Muscle of leg (tissue), 3 donors: ENCODE measurements at regions not wholly inside any gene's neighbourhood (a gene's known extent, or its start where the extent isn't known, plus 50 kb on each side); places are given as distances from the start of the nearest gene placed in this dataset.

ENCODE experiments used
- DNase-seq: peaks from one replicate; pipeline ENCODE4 v3.0.0; 2013
- H3K27ac ChIP-seq: one replicate; pipeline ENCODE4 v1.5.1; 2013; ENCODE audit warnings: mild to moderate bottlenecking, low read length, control low read depth
- H3K27me3 ChIP-seq: one replicate; pipeline ENCODE4 v1.6.1; 2013; ENCODE audit warnings: low read length; ENCODE audit not compliant: control insufficient read depth, insufficient read depth
- H3K36me3 ChIP-seq: one replicate; pipeline ENCODE4 v1.6.1; 2013; ENCODE audit warnings: low read length; ENCODE audit not compliant: control insufficient read depth, insufficient read depth
- H3K4me1 ChIP-seq: one replicate; pipeline ENCODE4 v1.6.1; 2013; ENCODE audit warnings: low read length; ENCODE audit not compliant: control insufficient read depth, insufficient read depth
- H3K4me3 ChIP-seq: one replicate; pipeline ENCODE4 v1.5.1; 2013; ENCODE audit warnings: low read length, control low read depth
- H3K9me3 ChIP-seq: replicated peaks from 2 replicates; pipeline ENCODE4 v1.6.1; 2013; ENCODE audit warnings: low read depth, low read length; ENCODE audit not compliant: control insufficient read depth
- WGBS: methylation state at CpG from one replicate; pipeline ENCODE4 v1.1.5; 2013; ENCODE audit warnings: missing lambda C conversion rate; ENCODE audit not compliant: insufficient coverage; 5-methylcytosine and 5-hydroxymethylcytosine counted together

- H3K36me3 ChIP-seq: no peaks in the 10 kb centered on the region
- H3K27ac ChIP-seq: no peak overlapping the region
- H3K4me1 ChIP-seq: no peaks in the 10 kb centered on the region
- no peaks in the 10 kb centered on the region for H3K27me3 ChIP-seq
- DNase-seq: no peak
- peaks cover 7% of the 10 kb centered on the region for H3K9me3 ChIP-seq
- H3K4me3 ChIP-seq: no peak overlapping the region
Measured at GRCh38 chr5:72673623-72674022, 142.8 kb upstream of the TNPO1 start.

- no peaks in the 10 kb centered on the region for H3K36me3 ChIP-seq
- H3K4me1 ChIP-seq: no peaks in the 10 kb centered on the region
- H3K9me3 ChIP-seq: peaks cover 7% of the 10 kb centered on the region
- no peak overlapping the region for H3K4me3 ChIP-seq
- no peak for DNase-seq
- no peaks in the 10 kb centered on the region for H3K27me3 ChIP-seq
- no peak overlapping the region for H3K27ac ChIP-seq
Measured at GRCh38 chr5:72673180-72673579, 143.3 kb upstream of the TNPO1 start.

GRCh38 chr5:72667708-72668107, 148.8 kb upstream of the TNPO1 start:
- no peaks in the 10 kb centered on the region for H3K27me3 ChIP-seq
- no CpG with 5 or more reads among the region's 1 CpG for whole genome bisulfite sequencing

GRCh38 chr5:72662936-72663335, 153.5 kb upstream of the TNPO1 start:
- no peak overlapping the region for H3K27ac ChIP-seq
- no peaks in the 10 kb centered on the region for H3K9me3 ChIP-seq
- no peak overlapping the region for H3K4me3 ChIP-seq
- no peaks in the 10 kb centered on the region for H3K36me3 ChIP-seq
- no peak for DNase-seq
- H3K27me3 ChIP-seq: no peaks in the 10 kb centered on the region
- peaks cover 9% of the 10 kb centered on the region for H3K4me1 ChIP-seq
- WGBS: no CpG with 5 or more reads among the region's 7 CpGs

More at GRCh38 chr5:72667708-72668107, 148.8 kb upstream of the TNPO1 start:
- Histone ChIP-seq H3K4me1 (peaks cover 2% of the 10 kb centered on the region), H3K9me3 (no peaks in the 10 kb centered on the region), H3K4me3 (no peak overlapping the region), H3K27ac (no peak overlapping the region), H3K36me3 (no peaks in the 10 kb centered on the region)
- DNase-seq: no peak

- Histone ChIP-seq H3K4me1 (peaks cover 9% of the 10 kb centered on the region), H3K36me3 (no peaks in the 10 kb centered on the region), H3K9me3 (no peaks in the 10 kb centered on the region), H3K27ac (no peak overlapping the region), H3K27me3 (no peaks in the 10 kb centered on the region), H3K4me3 (no peak overlapping the region)
- WGBS: no CpG with 5 or more reads among the region's 3 CpGs
- DNase-seq: peak; percentile 75
Measured at GRCh38 chr5:72662305-72662704, 154.2 kb upstream of the TNPO1 start.

- WGBS: no CpG with 5 or more reads among the region's 2 CpGs
- H3K9me3 ChIP-seq: no peaks in the 10 kb centered on the region
- DNase-seq: peak; percentile 43
Measured at GRCh38 chr5:72661405-72661804, 154.2 kb upstream of the ZNF366 start.

GRCh38 chr5:72659726-72660125, 152.5 kb upstream of the ZNF366 start:
- H3K36me3 ChIP-seq: no peaks in the 10 kb centered on the region
- no peak overlapping the region for H3K4me3 ChIP-seq
- 86% methylated on average over 2 of the region's 4 CpGs for WGBS
- no peaks in the 10 kb centered on the region for H3K27me3 ChIP-seq
- no peak overlapping the region for H3K27ac ChIP-seq
- DNase-seq: no peak
- no peaks in the 10 kb centered on the region for H3K9me3 ChIP-seq
- H3K4me1 ChIP-seq: peaks cover 9% of the 10 kb centered on the region

More at GRCh38 chr5:72661405-72661804, 154.2 kb upstream of the ZNF366 start:
- H3K36me3 ChIP-seq: no peaks in the 10 kb centered on the region
- H3K27me3 ChIP-seq: no peaks in the 10 kb centered on the region
- H3K4me3 ChIP-seq: no peak overlapping the region
- H3K4me1 ChIP-seq: peaks cover 9% of the 10 kb centered on the region
- no peak overlapping the region for H3K27ac ChIP-seq

GRCh38 chr5:72658761-72659540, 151.7 kb upstream of the ZNF366 start:
- WGBS: 61% methylated on average over 3 of the region's 4 CpGs
- H3K9me3 ChIP-seq: no peaks in the 10 kb centered on the region

GRCh38 chr5:72658161-72658560, 151.0 kb upstream of the ZNF366 start:
- 100% methylated on average over 1 of the region's 3 CpGs for WGBS
- Histone ChIP-seq H3K27me3 (no peaks in the 10 kb centered on the region), H3K4me3 (no peak overlapping the region), H3K27ac (no peak overlapping the region), H3K36me3 (no peaks in the 10 kb centered on the region), H3K9me3 (no peaks in the 10 kb centered on the region), H3K4me1 (peaks cover 17% of the 10 kb centered on the region)
- DNase-seq: no peak

More at GRCh38 chr5:72658761-72659540, 151.7 kb upstream of the ZNF366 start:
- peaks cover 11% of the 10 kb centered on the region for H3K4me1 ChIP-seq
- no peak for DNase-seq
- H3K4me3 ChIP-seq: no peak overlapping the region
- no peak overlapping the region for H3K27ac ChIP-seq
- no peaks in the 10 kb centered on the region for H3K36me3 ChIP-seq
- H3K27me3 ChIP-seq: no peaks in the 10 kb centered on the region

- Histone ChIP-seq H3K9me3 (no peaks in the 10 kb centered on the region), H3K4me3 (no peak overlapping the region), H3K4me1 (peaks cover 9% of the 10 kb centered on the region), H3K27me3 (no peaks in the 10 kb centered on the region), H3K27ac (no peak overlapping the region), H3K36me3 (no peaks in the 10 kb centered on the region)
- no CpG with 5 or more reads among the region's 2 CpGs for WGBS
- no peak for DNase-seq
Measured at GRCh38 chr5:72656756-72657513, 149.7 kb upstream of the ZNF366 start.
